PC-9 (cell line): ENCODE measurements at regions not wholly inside any gene's neighbourhood (a gene's known extent, or its start where the extent isn't known, plus 50 kb on each side); places are given as distances from the start of the nearest gene placed in this dataset.

Experiments
- CTCF ChIP-seq: fragments of 200-600 bp; sonication (generic); conservative IDR thresholded peaks from 2 replicates; pipeline ENCODE4 v1.6.1; 2017; ENCODE audit warnings: mixed run types, antibody characterized with exemption, mild to moderate bottlenecking, moderate library complexity
- EZH2 ChIP-seq: fragments of 200-600 bp; sonication (generic); IDR thresholded peaks from 2 replicates; pipeline ENCODE4 v1.8.0; 2017; ENCODE audit warnings: antibody characterized with exemption, low read depth

GRCh38 chr13:111923991-111924677, 142.8 kb upstream of the SOX1 start:
- TF ChIP-seq EZH2 (no peak), CTCF (no peak)
